GM12874 (cell line): ENCODE measurements at regions not wholly inside any gene's neighbourhood (a gene's known extent, or its start where the extent isn't known, plus 50 kb on each side); places are given as distances from the start of the nearest gene placed in this dataset.

Experiments used
- CTCF ChIP-seq: IDR thresholded peaks from 2 replicates; pipeline ENCODE4 v1.5.1; 2011; ENCODE audit warnings: low read depth, mild to moderate bottlenecking, control low read depth, low read length, moderate library complexity; ENCODE audit not compliant: insufficient read depth

- no peak for TF ChIP-seq CTCF
Observed at GRCh38 chr2:17328161-17328560, 190.1 kb downstream of the RAD51AP2 start.

GRCh38 chr2:17327649-17328048 is 190.6 kb downstream of the RAD51AP2 start:
- TF ChIP-seq CTCF: no peak

- TF ChIP-seq CTCF: no peak
Observed at GRCh38 chr2:17326717-17327116, 191.5 kb downstream of the RAD51AP2 start.

- no peak for TF ChIP-seq CTCF
Observed at GRCh38 chr2:17323697-17324096, 194.5 kb downstream of the RAD51AP2 start.

- no peak for TF ChIP-seq CTCF
Observed at GRCh38 chr2:17322461-17322860, 195.8 kb downstream of the RAD51AP2 start.

GRCh38 chr2:17319090-17319489 is 199.2 kb downstream of the RAD51AP2 start:
- TF ChIP-seq CTCF: no peak

GRCh38 chr2:17318013-17318412 is 200.2 kb downstream of the RAD51AP2 start:
- TF ChIP-seq CTCF: no peak
